PC-9 (cell line): ENCODE measurements at regions not wholly inside any gene's neighbourhood (a gene's known extent, or its start where the extent isn't known, plus 50 kb on each side); places are given as distances from the start of the nearest gene placed in this dataset.

Experiments used
- BruUV-seq: library from RNA; stranded (reverse); fragments of 400-500 nt; replicated peaks from 2 replicates; lab custom pipeline; 2021; lab: Mats Ljungman, UMichigan
- CTCF ChIA-PET: fragments of 300-600 bp; sonication (Branson Sonifier 250); formaldehyde crosslinking; loops from one replicate; lab custom pipeline; 2022; ENCODE audit warnings: antibody characterized with exemption; lab: Charles Lee
- POLR2A ChIA-PET: fragments of 300-600 bp; sonication (Branson Sonifier 250); formaldehyde crosslinking; loops from one replicate; lab custom pipeline; 2022; ENCODE audit warnings: antibody characterized with exemption; ENCODE audit not compliant: unreplicated experiment; lab: Charles Lee
- DNase-seq, 2 experiments: peaks; one replicate each; pipeline versions ENCODE4 v3.0.0 to v3.0.0-alpha.2; 2015 to 2022; ENCODE audit warnings: mixed read lengths in 1 of 2
- H2AFZ ChIP-seq: fragments of 200-600 bp; sonication (generic); 2 replicates; pipeline ENCODE4 v1.8.1; 2017; ENCODE audit warnings: antibody characterized with exemption
- H3F3A ChIP-seq: fragments of 200-600 bp; sonication (generic); 2 replicates; pipeline ENCODE4 v1.8.1; 2017; ENCODE audit warnings: antibody characterized with exemption, mild to moderate bottlenecking, low read depth; ENCODE audit not compliant: insufficient read depth
- H3K27ac ChIP-seq: fragments of 200-600 bp; sonication (generic); 2 replicates; pipeline ENCODE4 v1.6.1; 2016; ENCODE audit warnings: mixed run types
- H3K27me3 ChIP-seq: fragments of 200-600 bp; sonication (generic); 2 replicates; pipeline ENCODE4 v1.6.1; 2016; ENCODE audit warnings: low read depth, mixed run types; ENCODE audit not compliant: insufficient read depth
- H3K36me3 ChIP-seq: fragments of 200-600 bp; sonication (generic); 2 replicates; pipeline ENCODE4 v1.6.1; 2016; ENCODE audit warnings: low read depth, mixed run types
- H3K4me1 ChIP-seq: fragments of 200-600 bp; sonication (generic); replicated peaks from 2 replicates; pipeline ENCODE4 v1.6.1; 2016; ENCODE audit warnings: mixed run types; ENCODE audit not compliant: insufficient read depth
- H3K4me2 ChIP-seq: fragments of 200-600 bp; sonication (generic); 2 replicates; pipeline ENCODE4 v1.6.1; 2017; ENCODE audit warnings: mixed run types
- H3K4me3 ChIP-seq: fragments of 200-600 bp; sonication (generic); 2 replicates; pipeline ENCODE4 v1.6.1; 2016; ENCODE audit warnings: mixed run types
- H3K79me2 ChIP-seq: fragments of 200-600 bp; sonication (generic); 2 replicates; pipeline ENCODE4 v1.6.1; 2017; ENCODE audit warnings: low read depth, mixed run types
- H3K9me2 ChIP-seq: fragments of 200-600 bp; sonication (generic); 2 replicates; pipeline ENCODE4 v1.8.1; 2017; ENCODE audit warnings: mild to moderate bottlenecking; ENCODE audit not compliant: insufficient read depth
- H3K9me3 ChIP-seq: fragments of 200-600 bp; sonication (generic); 2 replicates; pipeline ENCODE4 v1.8.1; 2016; ENCODE audit warnings: low read depth; ENCODE audit not compliant: insufficient read depth
- H4K20me1 ChIP-seq: fragments of 200-600 bp; sonication (generic); 2 replicates; pipeline ENCODE4 v1.8.1; 2017; ENCODE audit not compliant: insufficient read depth
- CTCF ChIP-seq: fragments of 200-600 bp; sonication (generic); conservative IDR thresholded peaks from 2 replicates; pipeline ENCODE4 v1.6.1; 2017; ENCODE audit warnings: mixed run types, antibody characterized with exemption, mild to moderate bottlenecking, moderate library complexity
- EZH2 ChIP-seq: fragments of 200-600 bp; sonication (generic); IDR thresholded peaks from 2 replicates; pipeline ENCODE4 v1.8.0; 2017; ENCODE audit warnings: antibody characterized with exemption, low read depth
- intact Hi-C: fragments of 100-400 bp; cut with micrococcal nuclease; formaldehyde crosslinking; loops from one replicate; pipeline ENCODE4 v1.10.0; 2022; ENCODE audit not compliant: unreplicated experiment

- Histone ChIP-seq H3K4me3 (no peak overlapping the region), H3K79me2 (no peaks in the 10 kb centered on the region), H3K27ac (no peak overlapping the region), H3F3A (no peaks in the 10 kb centered on the region), H3K27me3 (peaks cover 9% of the 10 kb centered on the region; the same call in 1 of the 2 replicates), H2AFZ (no peak overlapping the region), H4K20me1 (no peaks in the 10 kb centered on the region), H3K9me2 (no peaks in the 10 kb centered on the region), H3K4me2 (no peak overlapping the region), H3K36me3 (no peaks in the 10 kb centered on the region), H3K4me1 (no peaks in the 10 kb centered on the region), H3K9me3 (no peaks in the 10 kb centered on the region)
- DNase-seq = no peak
- ChIA-PET POLR2A (no interaction called here), CTCF (no interaction called here)
- intact Hi-C loops = no loop called here
- no peak for TF ChIP-seq EZH2
- TF ChIP-seq CTCF = no peak
- BruUV-seq = no TSS peak
Observed at GRCh38 chr16:5944971-5945370, 847.4 kb upstream of the EEF2KMT start.

GRCh38 chr16:5938607-5939006, 841.0 kb upstream of the EEF2KMT start:
- Histone ChIP-seq H3K27me3 (no peaks in the 10 kb centered on the region), H3K9me2 (no peaks in the 10 kb centered on the region), H4K20me1 (no peaks in the 10 kb centered on the region), H3K79me2 (no peaks in the 10 kb centered on the region), H3K4me1 (no peaks in the 10 kb centered on the region), H3K4me2 (no peak overlapping the region), H3K36me3 (no peaks in the 10 kb centered on the region), H3K27ac (no peak overlapping the region), H3K9me3 (no peaks in the 10 kb centered on the region), H3K4me3 (no peak overlapping the region), H2AFZ (no peak overlapping the region), H3F3A (no peaks in the 10 kb centered on the region)
- BruUV-seq = no TSS peak
- ChIA-PET POLR2A (no interaction called here), CTCF (no interaction called here)
- TF ChIP-seq CTCF (no peak), EZH2 (no peak)
- intact Hi-C loops = no loop called here
- DNase-seq = no peak

GRCh38 chr16:5932906-5933305, 835.3 kb upstream of the EEF2KMT start:
- Histone ChIP-seq H4K20me1 (no peaks in the 10 kb centered on the region), H3K9me2 (no peaks in the 10 kb centered on the region), H2AFZ (no peak overlapping the region), H3K36me3 (no peaks in the 10 kb centered on the region), H3K4me3 (no peak overlapping the region), H3K27ac (no peak overlapping the region), H3F3A (no peaks in the 10 kb centered on the region), H3K9me3 (no peaks in the 10 kb centered on the region), H3K79me2 (no peaks in the 10 kb centered on the region), H3K4me1 (no peaks in the 10 kb centered on the region), H3K27me3 (peaks cover 14% of the 10 kb centered on the region), H3K4me2 (no peak overlapping the region)
- intact Hi-C loops = no loop called here
- TF ChIP-seq CTCF (no peak), EZH2 (no peak)
- ChIA-PET CTCF (no interaction called here), POLR2A (no interaction called here)
- DNase-seq = no peak
- no TSS peak for BruUV-seq
